HG03103 (cell line): ENCODE measurements at regions not wholly inside any gene's neighbourhood (a gene's known extent, or its start where the extent isn't known, plus 50 kb on each side); places are given as distances from the start of the nearest gene placed in this dataset.
"Not testable (repeated sequence)": the region's sequence is repeated elsewhere in the genome, so short reads cannot be mapped to it uniquely, and the experiment has no call there.

ENCODE experiments used
- ATAC-seq: cut with Tn5 transposase; IDR thresholded peaks from one replicate; pipeline ENCODE4 v1.9.1; 2021; ENCODE audit warnings: low read depth; ENCODE audit not compliant: unreplicated experiment

DNA sequence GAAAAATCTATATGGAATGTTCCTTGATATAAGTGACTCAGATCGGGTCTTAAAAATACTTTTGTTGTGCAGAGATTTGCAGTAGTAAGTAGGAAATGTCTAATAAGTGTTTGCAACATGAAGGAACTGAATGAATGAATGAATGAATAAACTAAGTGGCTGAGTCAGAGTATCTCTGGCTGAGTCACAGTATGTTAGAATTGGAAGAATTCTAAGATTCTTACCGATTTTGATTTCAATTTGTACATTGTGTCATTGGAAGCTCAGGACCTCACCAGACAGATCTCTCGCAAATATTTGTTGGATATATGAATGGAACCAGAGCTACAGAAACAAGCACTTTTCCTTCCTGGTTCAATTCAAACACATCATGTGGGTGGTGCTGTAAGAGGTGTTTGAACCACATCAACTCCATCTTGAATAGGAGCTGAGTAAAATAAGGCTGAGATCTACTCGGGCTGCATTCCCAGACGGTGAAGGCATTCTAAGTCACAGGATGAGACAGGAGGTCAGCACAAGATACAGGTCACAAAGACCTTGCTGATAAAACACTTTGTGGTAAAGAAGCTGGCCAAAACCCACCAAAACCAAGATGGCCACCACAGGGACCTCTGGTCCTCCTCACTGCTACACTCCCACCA lies 123.9 kb upstream of the FOXN3 start:
- ATAC-seq, result no peak

- no peak for ATAC-seq
Measured at GRCh38 chr14:89540009-89540829, 123.2 kb upstream of the FOXN3 start.

GRCh38 chr14:89537911-89538310 lies 120.9 kb upstream of the FOXN3 start:
- no peak for ATAC-seq

- no peak for ATAC-seq
Measured at GRCh38 chr14:89534902-89535685, 118.1 kb upstream of the FOXN3 start.

- ATAC-seq, result no peak
Measured at GRCh38 chr14:89533766-89534165, 116.7 kb upstream of the FOXN3 start.

GRCh38 chr14:89533136-89533535 lies 116.1 kb upstream of the FOXN3 start:
- no peak for ATAC-seq

GRCh38 chr14:89531661-89532335 lies 114.8 kb upstream of the FOXN3 start:
- ATAC-seq, result no peak

DNA sequence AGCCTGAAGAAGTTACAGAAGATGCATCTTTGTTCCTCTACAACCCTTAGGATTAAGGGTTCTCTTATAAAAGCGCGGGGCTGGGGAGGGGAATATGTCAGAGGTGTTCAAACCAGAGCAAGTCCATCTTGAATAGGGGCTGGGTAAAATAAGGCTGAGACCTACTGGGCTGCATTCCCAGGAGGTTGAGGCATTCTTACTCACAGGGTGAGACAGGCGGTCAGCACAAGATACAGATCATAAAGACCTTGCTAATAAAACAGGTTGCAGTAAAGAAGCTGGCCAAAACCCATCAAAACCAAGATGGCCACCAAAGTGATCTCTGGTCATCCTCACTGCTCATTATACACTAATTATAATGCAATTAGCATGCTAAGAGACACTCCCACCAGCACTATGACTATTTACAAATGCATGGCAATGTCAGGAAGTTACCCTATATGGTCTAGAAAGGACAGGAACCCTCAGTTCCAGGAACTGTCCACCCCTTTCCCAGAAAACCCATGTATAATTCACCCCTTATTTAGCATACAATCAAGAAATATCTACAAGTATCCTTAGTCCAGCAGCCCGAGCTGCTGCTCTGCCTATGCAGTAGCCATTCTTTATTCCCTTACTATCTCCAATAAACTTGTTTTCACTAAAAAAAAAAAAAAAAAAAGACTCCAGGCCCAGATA lies 108.1 kb upstream of the FOXN3 start:
- no peak for ATAC-seq

DNA sequence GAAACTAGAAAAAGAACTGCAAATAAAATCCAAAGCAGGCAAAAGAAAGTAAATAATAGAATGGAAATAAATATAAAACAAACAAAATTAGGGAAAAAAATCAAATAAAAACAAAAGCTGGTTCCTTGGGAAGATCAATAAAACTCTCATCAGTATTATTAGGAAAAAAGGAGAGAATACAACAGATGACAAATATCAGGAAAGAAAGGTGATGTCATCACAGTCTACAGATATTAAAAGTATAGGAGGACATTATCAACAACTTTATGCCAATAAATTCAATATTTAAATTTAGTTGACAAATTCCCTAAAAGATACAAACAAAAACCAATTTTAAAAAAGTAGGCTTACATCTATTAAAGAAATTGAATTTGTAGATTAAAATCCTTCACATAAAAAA lies 107.4 kb upstream of the FOXN3 start:
- ATAC-seq, result no peak

GRCh38 chr14:89521988-89522387 lies 105.0 kb upstream of the FOXN3 start:
- no peak for ATAC-seq

DNA sequence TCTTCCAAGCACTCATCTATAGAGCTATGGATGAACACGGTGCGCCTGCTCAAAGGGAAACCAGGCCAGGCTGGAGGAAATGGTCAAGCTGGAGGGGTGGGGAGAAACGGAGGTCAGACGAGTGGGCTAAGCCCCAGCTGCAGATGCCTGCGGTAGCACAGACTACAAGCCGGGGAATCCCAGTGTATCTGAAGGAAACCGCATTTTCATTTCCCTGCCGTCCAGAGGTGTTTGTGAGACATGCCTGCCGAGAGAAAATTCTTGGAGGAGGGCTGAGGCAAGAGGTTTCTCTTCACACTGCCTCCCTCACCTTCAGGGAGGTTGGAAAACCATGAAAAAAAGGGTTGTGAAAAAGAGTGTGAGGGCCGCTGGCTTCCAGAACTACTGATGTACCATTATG lies 102.0 kb upstream of the FOXN3 start:
- ATAC-seq, result no peak

- ATAC-seq, result no peak
Measured at GRCh38 chr14:89516173-89516572, 99.1 kb upstream of the FOXN3 start.

GRCh38 chr14:89514601-89515000 lies 97.6 kb upstream of the FOXN3 start:
- ATAC-seq, result no peak

DNA sequence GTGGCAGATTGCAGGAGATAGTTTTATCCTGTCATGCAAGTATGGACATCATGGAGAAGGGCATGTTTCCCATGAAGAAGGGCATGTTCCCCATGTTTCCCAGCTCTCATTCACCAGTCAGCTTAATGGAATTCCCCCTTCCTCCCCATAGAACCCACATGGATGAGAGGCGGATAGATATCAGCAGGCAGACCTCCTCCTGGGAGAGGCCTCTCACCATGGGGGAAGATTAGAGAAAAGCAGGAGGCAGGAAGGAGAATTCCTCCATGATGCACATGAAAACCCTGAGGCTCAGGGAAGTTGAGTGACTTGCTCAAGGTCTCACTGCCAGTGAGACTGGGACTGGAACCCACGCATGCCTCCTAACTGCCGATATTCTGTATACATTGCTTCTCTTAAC lies 92.9 kb upstream of the FOXN3 start:
- no peak for ATAC-seq

DNA sequence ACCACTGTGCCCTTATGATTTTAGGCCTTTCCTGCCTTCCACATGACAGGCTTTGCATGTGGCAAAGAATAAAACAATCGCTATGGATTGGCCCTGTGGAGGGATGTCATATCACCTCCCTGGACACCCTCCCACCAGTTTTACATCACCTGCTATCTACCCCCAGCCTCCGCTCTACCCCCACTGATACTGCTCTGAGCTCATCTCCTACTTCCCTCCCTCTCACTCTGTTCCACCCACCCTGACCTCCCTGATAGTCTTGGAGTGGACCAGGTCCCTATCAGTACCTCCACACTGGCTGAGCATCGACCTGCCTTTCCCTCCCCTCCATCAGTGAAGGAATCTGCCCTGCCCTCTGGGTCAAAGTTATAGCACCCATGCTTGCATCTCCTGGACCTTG lies 91.8 kb upstream of the FOXN3 start:
- no peak for ATAC-seq

- ATAC-seq, result no peak
Measured at GRCh38 chr14:89507926-89508460, 91.0 kb upstream of the FOXN3 start.

DNA sequence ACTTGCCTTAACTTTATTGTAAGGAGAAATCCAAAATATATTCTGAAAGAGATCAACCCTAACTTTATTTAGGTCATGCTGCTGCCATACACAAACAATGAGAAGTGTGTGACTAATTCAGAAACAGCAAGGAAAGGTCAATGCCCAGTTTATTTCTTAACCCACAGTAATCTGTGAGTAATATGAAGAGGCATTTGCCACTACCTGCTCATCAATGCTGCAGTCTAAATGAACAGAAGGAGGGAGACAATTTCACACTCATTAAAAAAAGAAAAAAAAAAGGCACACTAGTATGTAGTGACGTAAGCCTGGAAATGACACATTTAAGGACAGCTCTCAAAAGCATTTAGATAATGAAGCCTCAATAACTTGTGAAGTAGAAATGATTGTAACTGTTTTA lies 90.5 kb upstream of the FOXN3 start:
- ATAC-seq, result no peak

DNA sequence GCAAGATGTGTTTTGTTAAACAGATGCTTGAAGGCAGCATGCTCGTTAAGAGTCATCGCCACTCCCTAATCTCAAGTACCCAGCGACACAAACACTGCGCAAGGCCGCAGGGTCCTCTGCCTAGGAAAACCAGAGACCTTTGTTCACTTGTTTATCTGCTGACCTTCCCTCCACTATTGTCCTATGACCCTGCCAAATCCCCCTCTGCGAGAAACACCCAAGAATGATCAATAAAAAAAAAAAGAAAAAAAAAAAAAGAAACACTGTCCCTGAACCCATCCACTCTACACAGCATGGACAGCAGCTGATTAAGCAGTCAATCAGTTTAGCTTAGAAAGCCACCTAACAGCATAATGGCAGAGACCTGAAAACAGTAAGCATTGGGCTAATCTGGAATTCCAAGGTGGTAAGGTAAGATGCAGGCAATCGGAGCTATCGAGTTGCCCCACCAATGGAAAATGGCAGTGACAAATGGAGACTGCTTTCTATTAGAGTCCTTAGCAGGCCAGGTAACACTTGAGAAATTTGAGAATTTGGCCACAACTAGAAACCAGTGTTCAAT lies 89.9 kb upstream of the FOXN3 start:
- ATAC-seq, result not testable (repeated sequence)

DNA sequence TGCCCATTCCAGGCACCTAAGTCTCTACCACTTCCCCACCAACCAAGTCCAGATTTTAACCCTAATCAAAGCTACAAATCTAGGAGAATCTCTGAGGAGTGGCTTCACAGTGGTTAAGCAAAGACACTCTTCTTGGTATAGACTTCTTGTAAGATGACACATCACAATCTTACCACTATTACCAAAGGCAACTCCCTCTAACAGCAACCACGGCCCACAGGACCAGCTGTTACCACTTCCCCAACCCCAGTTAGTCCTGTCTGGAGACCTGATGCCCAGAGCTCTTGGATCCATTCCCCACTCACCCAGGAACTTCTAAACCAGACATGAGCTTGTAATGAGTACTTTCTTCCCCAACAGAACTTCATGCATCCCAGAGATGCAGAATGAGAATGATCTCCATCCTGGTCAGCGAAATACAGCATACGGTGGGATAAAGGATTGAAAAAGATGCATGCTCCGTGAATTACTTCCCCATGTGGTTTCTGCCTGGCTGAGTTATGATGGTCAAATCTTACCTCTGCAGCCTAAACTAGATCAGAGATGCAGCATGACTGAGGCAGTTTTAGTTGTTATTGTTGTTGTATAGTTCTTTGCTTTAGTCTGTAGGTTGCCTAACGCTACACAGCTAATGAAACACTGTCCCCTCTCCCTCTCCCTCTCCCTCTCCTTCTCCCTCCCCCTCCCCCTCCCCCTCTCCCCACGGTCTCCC lies 87.7 kb upstream of the FOXN3 start:
- no peak for ATAC-seq
